ENCODE measurements at regions not wholly inside any gene's neighbourhood (a gene's known extent, or its start where the extent isn't known, plus 50 kb on each side); places are given as distances from the start of the nearest gene placed in this dataset.

GRCh38 chr1:61017651-61018050 lies 64.7 kb upstream of the NFIA start:
- no peak for TF ChIP-seq POLR2AphosphoS5 (IDR thresholded peaks at IDR 0.05; ENCODE audit: borderline replicate concordance, low read depth, low read length)
- TF ChIP-seq EZH2 (IDR thresholded peaks at IDR 0.05): no peak

All from SK-N-MC (cell line).